GM21723 (cell line): ENCODE measurements at regions not wholly inside any gene's neighbourhood (a gene's known extent, or its start where the extent isn't known, plus 50 kb on each side); places are given as distances from the start of the nearest gene placed in this dataset.
"Not testable (repeated sequence)": the region's sequence is repeated elsewhere in the genome, so short reads cannot be mapped to it uniquely, and the experiment has no call there.

Experiments used
- ATAC-seq: cut with Tn5 transposase; IDR thresholded peaks from one replicate; pipeline ENCODE4 v1.9.1; 2021; ENCODE audit warnings: mild to moderate bottlenecking, moderate library complexity; ENCODE audit not compliant: unreplicated experiment

GRCh38 chr3:177646749-177647148, 449.5 kb upstream of the TBL1XR1 start:
- ATAC-seq = no peak

DNA sequence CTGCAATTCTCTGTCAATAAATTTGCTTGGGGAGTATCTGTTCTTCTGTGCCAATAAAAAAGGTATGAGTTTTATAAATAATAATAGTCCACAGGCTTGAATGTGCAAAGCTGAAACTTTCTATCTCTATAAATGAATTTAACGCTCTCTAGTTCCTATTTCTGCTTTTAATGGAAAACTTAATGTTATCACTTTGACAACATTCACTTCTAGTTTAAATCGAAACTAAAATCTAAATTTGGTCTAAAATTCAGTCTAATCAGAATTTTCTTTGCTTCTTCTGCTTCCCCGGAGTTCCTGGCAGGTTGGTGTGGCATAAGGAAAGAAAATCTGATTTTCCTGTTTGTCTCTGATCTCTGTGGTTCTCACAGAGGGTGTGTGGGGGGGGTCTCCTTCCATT, 450.1 kb upstream of the TBL1XR1 start:
- ATAC-seq = no peak

DNA sequence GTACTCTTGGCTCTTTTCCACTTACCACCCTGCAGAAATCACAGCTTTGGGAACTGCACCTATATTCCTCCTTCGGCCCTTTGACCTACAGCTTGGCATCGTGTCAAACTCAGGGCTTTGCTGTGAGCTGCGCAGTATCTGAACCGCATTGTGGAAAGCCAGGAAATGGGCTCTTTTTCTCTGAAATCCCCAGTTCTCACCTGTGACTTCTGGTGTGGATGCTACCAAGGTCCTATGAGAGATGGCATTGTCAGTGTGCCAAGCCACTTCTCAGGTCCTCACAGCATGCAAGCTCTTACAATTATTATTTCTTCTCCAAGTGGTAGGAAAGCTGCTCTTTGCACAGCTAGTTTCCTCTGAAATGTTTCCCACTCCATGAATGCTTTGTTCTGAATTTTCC, 450.6 kb upstream of the TBL1XR1 start:
- ATAC-seq = no peak

- ATAC-seq = no peak
These were observed 455.4 kb upstream of the TBL1XR1 start for GRCh38 chr3:177652556-177653291.

- no peak for ATAC-seq
These were observed 460.0 kb upstream of the TBL1XR1 start for GRCh38 chr3:177657243-177657642.

DNA sequence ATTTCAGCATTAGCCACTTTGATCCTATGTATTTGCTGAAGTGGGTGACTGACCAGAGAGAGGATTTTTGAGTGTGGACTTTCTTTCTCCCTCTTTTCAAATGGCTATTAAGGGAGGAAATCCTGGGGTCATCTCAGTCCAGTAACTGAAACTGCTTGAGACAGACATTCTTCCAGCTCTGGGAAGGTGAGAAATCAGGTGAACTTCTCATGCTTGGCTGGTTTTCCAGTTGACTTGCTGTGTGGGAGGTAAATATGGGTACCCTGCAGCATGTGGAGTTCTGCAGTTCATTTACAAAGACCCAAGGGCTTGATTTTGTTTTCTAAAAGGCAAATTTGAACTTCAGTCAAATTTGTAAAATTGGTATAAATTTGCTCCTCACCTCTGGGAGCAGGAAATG, 461.1 kb upstream of the TBL1XR1 start:
- ATAC-seq = no peak

GRCh38 chr3:177664380-177665103, 467.3 kb upstream of the TBL1XR1 start:
- not testable (repeated sequence) for ATAC-seq

DNA sequence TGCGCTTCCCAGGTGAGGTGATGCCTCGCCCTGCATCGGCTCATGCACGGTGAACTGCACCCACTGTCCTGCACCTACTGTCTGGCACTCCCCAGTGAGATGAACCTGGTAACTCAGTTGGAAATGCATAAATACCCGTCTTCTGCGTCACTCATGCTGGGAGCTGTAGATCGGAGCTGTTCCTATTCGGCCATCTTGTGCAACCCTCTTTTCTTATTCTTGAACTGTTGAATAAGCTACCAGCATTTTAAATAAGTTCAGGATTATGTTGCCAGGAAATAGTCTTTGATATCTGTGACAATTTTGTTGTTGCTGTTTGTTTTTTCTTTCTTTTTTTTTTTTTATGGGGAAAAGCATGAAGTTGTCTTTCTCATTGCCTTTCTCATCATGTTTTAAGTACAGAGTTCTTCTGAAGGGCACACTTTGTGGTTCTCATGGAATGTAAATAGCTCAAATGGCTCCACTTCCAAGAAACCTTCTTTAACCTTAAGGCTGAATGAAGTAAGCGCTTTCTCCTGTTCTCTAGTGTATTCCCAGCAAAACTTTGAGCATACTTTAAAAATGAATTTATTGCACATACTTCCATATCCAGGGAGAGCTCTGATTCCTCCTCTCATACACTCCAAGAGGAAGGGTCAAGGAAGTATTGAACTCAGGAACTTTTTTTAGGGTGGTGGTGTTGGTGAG, 468.0 kb upstream of the TBL1XR1 start:
- ATAC-seq = no peak

- ATAC-seq = no peak
These were observed 475.1 kb upstream of the TBL1XR1 start for GRCh38 chr3:177672252-177672911.

DNA sequence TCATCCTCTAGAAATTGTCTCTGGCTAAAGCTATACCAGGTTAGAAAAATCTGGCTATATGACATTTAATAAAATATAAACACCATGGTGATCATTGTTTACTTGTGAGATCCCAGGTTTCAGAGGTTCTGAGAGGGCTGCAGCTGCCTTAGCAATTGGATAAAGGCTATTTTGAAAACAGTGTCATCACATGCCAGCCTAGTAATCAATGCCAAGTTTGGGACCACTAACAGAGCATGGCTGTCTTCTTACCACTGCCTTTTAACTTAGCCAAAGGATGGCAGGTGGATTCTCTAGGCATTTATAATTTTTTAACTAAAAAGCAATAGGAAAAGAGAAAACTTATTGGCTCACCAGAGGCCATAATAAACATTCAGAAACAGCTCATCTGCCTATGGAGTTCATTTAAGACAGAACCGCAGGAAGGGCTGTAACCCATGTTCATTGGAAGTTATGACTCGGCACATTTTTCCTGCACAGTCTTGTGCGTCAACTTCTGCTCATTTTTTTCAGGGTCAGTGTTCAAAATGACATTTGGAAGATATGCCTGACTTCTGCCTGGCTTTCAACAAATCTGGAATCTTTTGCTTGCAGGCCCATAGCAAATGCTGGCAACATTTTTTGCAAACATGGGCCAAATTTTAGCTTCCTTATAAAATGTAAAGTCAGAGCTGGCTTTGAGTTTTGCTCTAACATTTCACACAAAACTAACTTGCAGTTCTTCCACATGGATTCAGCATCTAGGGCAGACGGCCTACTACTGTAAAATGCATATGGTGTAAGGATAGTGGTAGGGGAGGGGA, 476.0 kb upstream of the TBL1XR1 start:
- no peak for ATAC-seq

DNA sequence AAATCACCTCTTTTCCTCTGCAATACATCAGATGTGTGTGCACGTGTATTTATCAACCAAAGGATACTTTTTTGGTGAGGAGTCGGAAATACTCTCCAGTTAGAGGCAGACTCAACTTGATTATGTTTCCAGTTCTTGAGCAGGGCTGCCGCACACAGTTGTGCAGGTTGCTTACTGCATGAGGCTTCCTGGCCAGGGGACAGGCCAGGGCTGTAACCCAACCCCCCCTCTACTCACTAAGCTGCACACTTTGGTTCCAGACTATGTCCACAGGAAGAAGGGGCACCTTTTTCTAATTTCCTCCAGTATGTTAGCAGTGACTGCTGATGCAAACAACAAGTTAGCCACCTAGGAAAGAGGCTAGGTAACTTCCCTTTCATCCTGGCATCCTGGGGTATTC, 476.9 kb upstream of the TBL1XR1 start:
- no peak for ATAC-seq

- no peak for ATAC-seq
These were observed 478.9 kb upstream of the TBL1XR1 start for GRCh38 chr3:177676148-177676547.

DNA sequence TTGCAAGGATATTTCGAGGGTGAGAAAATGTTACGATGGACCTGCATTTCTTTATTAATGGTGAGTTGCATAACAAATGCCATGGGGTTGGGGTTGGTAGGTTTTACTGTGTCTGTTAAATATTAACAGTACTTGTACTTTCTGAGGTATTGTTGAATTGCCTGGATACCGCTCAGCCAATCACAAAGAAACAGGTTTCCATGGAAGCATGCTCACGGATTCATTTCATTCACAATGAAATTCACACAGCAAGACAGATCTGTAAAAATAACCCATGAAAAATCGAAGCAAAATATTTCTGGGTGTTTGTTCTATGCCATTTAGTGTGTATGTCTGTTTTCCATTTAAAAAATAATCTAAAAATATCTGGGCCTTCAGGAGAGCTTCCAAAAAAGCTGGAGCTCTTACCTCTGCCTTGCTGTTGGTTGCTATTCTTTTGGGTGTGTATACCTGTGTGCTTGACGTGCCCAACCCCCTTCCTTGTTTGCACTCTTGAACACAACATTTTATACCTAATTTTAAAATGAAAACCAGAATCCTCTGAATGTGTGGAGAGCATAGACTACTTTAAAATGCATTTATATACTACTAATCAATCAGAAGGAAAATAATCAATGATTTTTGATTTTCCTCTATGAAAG, 479.8 kb upstream of the TBL1XR1 start:
- ATAC-seq = no peak

DNA sequence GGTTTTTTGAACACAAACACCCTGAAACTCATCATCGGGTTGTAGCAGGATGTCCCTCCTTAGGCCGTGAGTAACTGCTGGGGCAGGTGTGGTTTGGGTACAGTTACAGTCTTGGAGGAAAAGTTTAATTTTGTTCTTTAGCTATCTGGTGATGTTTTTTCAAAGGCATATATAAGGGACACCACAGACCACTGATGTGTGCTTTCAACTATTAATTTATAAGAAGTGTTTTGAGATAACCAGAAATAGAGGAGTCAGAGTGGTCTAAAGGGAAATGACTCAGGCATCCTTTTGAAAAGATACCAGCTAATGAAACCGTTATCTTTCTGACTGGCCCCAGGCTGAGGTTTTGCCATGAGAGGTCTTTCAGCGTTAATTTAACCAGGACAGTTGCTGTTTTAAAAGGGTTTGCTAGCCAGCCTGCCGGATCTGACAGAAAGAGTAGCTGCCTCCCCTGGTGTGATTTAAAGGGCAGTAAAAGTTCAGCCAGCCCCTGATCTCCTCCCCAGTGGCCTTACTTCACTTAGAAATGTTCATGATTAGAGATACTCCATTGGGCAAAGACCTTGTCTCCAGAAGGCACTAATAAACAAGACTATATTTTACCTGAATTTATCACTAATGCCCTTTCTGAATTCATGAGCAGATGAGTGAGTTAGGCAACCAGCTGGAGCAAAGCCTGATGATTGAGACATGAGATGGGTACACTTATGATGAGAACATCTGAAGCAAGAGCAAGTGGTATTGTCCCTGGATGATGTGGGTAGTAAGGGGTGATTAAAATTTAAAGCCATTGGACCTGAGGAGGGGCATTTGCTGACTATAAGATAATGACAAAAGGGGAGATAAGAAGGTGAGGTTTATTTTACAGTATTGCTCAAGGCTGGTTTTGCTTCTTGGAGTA, 482.5 kb upstream of the TBL1XR1 start:
- no peak for ATAC-seq

GRCh38 chr3:177680472-177680821, 483.2 kb upstream of the TBL1XR1 start:
- ATAC-seq = no peak

- no peak for ATAC-seq
These were observed 483.9 kb upstream of the TBL1XR1 start for GRCh38 chr3:177681156-177681555.

GRCh38 chr3:177681852-177682251, 484.6 kb upstream of the TBL1XR1 start:
- ATAC-seq = no peak

- ATAC-seq = no peak
These were observed 486.3 kb upstream of the TBL1XR1 start for GRCh38 chr3:177683586-177683985.

- no peak for ATAC-seq
These were observed 489.4 kb upstream of the TBL1XR1 start for GRCh38 chr3:177686671-177687070.
